HL-60/S4 (cell line): ENCODE measurements at regions not wholly inside any gene's neighbourhood (a gene's known extent, or its start where the extent isn't known, plus 50 kb on each side); places are given as distances from the start of the nearest gene placed in this dataset.

Experiments used
- in situ Hi-C: fragments of 300-500 bp; cut with MboI; formaldehyde crosslinking; loops from 2 replicates; pipeline ENCODE4 v1.14.3; 2022; ENCODE audit warnings: low sequenced_read_pairs

DNA sequence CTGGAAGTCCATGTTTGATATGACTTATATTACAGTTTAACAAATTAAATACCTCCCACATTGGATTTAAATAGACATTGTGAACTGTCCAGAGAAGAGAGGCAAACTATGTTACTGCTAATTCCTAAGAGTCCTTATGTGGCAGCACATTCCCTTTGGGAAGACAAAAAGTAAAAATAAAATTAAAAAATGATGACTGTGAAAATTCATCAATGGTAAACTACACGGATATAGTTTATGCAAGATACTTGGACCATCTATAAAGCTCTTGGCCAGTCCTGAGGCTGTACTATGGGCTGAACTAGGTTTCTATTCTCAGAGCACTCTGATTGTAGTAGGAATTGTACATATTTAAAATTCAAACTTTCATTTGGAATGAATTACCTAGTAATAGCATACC is 206.4 kb downstream of the LRRK2 start:
- in situ Hi-C loops = loop anchor here (25.0 kb wide), 1 partner anchor 481 kb away; no protein-coding TSS in a partner anchor

DNA sequence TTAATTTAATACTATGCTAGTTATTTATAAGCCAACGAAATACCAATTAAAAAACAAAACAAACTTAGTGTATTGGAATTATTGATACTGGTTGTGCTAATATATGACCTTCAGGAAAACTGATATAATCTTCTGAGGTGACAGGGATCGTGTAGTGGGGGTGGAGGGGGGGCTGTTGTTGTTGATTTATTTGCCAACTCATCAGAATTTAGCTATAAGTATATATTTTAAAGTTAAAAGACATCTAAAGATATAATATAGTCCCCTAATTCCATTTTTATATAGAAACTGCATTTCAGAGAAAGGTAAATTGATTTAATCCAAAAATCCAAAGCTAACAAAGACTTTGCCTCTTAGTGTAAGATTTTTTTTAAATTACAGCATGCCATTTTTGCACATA is 210.5 kb downstream of the LRRK2 start:
- in situ Hi-C loops = loop anchor here (25.0 kb wide), 1 partner anchor 477 kb away; no protein-coding TSS in a partner anchor

DNA sequence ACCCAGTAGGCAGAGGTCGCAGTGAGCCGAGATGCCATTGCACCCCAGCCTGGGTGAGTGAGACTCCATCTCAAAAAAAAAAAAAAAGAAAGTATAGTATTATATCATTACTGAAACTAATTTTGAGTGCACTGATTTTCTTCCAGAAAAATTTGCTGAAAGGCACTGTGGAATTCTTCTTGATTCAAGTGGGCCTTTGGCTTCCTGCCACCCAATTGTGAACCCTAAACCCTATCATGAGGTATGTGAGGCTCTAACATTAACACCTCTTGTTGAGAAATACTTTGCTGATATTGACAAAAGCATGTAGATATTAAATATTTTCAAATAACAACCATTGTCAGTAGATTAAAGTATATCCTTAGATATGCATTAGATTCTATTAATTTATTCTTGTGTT is 211.2 kb downstream of the LRRK2 start:
- in situ Hi-C loops = loop anchor here (25.0 kb wide), 1 partner anchor 476 kb away; no protein-coding TSS in a partner anchor

DNA sequence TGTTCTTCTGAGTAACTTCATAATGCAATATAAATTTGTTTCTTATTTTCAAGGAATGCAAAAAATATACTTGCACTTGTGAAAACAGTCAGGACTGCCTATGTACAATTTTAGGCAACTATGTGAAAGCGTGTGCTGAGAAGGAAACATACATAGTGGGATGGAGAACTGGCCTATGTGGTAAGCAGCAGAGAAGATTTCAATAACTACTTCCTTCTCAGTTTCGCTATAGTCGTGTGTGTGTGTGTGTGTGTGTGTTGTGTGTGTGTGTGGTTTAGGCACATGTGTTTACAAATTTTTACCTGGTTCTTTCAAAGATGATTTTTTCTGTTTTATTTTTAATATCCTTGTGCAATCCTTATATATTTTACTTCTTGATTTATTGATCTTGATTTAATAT is 211.8 kb downstream of the LRRK2 start:
- in situ Hi-C loops = loop anchor here (25.0 kb wide), 1 partner anchor 476 kb away; no protein-coding TSS in a partner anchor

DNA sequence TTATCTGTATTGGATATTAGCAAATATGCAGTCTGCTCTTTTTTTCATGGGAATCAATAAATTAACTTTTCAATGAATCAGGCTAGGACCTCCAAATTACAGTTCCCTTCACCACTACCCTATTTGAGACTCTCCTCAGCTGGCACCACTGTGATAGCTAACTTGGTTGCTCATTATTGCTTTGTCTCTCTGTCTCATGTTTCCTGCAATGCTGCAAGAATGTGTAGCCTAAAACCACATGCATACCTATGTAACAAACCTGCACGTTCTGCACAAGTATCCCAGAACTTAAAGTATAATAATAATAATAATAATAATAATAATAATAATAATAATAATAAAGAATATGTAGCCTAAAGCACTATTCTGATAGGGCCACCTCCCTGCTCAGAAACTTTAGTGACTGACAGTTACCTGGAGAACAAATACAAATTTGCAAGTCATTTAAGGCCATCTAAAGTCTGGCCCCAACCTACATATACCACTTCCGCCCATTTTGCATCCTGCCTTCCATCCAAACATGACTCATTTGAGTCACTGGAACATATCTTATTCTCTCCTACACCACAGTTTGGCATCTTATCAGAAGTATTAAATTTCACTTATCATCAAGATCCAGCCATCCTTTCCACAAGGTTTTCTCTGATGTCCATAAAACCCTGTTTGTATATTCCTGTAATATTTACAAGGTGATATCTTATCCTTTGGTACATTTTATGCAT is 215.1 kb downstream of the LRRK2 start:
- in situ Hi-C loops = loop anchor here (25.0 kb wide), 1 partner anchor 472 kb away; no protein-coding TSS in a partner anchor

DNA sequence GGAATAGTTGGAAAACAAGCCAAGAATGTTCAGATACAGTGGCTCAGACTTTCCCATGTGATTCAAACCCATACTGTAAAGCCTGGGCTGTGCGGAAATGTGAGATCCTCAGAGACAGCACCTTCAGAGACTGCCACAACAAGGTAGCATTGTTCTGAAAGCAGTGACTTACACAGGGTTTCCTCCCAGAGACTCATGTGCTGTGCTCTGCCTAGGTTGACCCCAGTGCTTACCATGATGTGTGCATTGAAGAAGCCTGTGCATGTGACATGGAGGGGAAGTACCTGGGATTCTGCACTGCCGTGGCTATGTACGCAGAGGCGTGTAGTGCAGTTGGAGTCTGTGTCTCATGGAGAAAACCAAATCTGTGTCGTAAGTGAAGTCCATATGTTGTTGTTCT is 219.4 kb downstream of the LRRK2 start:
- in situ Hi-C loops = loop anchor here (25.0 kb wide), 1 partner anchor 468 kb away; no protein-coding TSS in a partner anchor

DNA sequence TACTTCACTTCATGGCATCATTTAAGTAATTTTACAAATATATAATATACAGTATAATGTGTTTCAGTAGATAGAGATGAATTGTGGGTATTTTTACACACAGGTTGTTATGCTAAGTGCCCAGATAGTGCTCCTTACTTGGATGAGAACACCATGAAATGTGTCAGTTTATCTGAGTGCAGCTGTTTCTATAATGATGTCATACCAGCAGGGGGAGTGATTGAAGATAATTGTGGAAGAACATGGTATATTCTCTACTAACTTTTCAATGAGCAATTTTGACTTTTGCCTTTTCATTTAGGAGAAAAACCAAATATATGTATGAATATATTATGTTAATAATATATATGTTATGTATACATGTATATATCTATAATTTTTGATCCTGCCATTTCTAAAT is 221.6 kb downstream of the LRRK2 start:
- in situ Hi-C loops = loop anchor here (25.0 kb wide), 1 partner anchor 466 kb away; no protein-coding TSS in a partner anchor

DNA sequence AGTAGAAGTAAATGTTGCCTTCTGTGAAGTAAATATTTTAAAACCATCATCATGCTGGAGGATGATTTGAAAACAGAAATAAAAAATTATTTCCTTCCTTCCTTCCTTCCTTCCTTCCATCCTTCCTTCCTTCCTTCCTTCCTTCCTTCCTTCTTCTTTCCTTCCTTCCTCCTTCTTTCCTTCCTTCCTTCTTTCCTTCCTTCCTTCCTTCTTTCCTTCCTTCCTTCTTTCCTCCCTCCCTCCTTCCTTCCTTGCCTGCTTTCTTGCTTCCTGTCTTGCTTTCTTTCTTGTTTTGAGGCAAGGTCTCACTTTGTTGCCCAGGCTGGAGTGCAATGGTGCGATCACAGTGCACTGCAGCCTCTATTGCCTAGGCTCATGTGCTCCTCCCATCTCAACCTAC is 223.7 kb downstream of the LRRK2 start:
- in situ Hi-C loops = loop anchor here (25.0 kb wide), 1 partner anchor 464 kb away; no protein-coding TSS in a partner anchor

DNA sequence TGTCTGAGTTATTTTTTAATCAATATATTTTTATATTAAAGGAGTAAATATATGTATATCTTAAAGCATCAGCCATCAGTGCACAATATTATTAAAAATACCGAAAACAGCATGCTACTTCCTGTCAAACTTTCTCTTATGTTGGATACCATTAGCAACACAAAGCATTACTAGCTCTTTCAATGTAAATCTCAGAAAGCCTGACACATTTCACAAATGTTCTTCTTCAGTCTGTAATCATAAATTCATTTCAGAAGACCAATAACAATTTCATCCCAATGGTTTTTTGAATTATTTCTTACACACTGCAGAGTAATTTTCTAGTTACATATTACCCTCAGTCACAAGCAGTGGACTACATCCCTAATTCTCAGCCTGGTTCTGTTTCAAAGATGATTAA is 226.9 kb downstream of the LRRK2 start:
- in situ Hi-C loops = no loop called here

DNA sequence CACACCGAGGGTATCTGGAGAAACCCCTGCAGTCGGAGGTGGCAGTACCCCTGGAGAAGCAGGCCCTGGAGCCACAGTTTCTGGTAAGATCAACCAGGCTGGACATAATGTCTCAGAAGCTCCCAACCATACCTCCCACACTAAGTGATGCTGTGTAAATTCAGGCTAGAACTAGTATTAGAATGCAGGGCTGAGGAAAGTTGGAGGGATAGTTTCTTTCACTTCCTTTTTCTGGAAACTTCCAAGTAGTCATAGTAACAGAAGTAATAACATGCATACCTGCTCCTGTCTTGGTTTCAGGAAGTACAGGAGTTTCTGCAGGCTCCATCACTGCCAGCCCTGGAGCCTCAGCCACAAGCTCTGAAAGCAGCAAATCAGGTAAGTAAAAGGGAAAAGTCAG is 228.1 kb upstream of the CNTN1 start:
- in situ Hi-C loops = no loop called here

DNA sequence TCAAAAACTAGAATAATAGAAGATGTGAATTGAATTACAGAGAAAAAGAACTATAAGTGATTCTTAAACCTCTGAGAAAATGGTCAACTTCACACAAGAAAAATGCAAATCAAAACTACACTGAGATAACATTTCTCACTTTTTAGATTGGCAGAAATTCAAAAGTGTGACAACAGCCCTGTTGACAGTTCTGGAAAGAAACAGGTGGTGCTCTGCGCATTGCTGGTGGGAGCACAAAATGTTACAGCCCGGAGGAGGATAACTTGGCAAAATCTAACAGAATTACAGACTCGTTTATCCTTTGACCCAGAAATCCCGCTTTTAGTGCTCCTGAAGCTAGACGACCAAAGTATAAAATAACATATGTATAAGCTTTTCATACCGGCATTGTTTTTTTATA is 222.5 kb upstream of the CNTN1 start:
- in situ Hi-C loops = no loop called here

DNA sequence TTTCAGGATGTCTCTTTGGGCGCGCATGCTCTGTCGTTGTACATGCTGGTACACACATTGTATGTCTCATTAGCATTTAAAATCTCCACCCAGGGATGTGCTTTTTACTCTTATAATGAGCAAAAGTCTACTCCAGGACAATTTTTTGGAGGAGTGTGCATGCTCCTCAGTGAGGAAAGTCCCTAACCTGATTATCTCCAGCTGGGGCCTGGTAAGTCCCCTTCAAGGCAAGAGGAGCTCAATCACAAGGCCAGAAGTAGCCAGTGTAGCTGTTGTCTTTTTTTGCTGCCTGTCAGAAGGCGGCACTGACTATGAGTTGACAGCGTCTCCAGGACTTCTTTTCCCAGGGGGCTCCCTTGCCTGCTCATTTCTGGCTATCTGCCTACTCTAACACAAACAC is 218.3 kb upstream of the CNTN1 start:
- in situ Hi-C loops = no loop called here

DNA sequence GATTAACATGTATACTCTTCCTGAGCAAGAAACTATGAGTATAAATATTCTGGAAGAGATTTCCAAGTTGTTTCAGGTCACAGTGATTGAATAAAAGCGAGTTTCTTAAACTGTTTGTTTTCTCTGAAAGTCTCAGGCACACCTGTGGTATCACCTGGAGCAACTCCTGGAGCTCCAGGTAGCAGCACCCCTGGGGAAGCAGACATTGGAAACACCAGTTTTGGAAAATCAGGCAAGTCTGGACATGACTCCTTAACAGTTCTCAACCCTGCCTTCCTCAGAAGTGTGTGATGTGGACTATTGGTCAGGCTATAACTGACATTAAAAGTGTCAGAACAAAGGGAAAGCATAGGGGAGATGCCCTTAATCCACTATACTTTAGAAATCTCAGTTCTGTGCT is 217.6 kb upstream of the CNTN1 start:
- in situ Hi-C loops = no loop called here

DNA sequence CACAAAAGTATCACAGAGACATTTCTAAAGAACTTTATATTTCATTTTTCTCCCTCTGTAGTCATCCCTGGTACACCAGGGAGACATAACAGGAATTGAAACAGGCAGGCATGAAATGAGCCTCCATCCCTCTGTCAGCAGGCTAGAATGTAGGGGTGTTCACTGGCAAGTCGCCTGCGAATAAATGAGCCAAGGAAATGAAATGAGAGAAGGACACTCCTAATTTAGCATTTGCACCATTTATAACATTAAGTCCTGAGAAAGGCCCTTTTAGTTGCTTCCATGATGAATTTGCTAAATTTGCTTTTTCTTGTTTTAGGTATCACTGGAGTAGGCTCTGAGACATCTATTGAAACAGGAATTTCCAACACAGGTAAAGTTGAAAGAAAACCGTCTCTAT is 192.4 kb upstream of the CNTN1 start:
- in situ Hi-C loops = no loop called here

DNA sequence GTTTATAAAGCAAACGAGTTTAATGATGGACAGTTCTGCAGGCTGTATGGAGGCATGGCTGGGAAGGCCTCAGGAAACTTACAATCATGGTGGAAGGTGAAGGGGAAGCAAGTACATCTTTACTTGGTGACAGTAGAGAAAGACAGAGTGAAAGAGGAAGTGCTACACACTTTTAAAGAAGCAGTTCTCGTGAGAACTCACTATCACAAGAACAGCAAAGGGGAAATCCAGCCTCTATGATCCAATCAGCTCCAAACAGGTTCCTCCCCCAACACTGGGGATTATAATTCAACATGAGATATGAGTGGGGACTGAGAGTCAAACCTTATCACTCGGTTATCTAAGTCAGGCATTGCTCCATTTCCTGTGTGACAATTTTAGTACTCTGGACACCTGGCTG is 189.9 kb upstream of the CNTN1 start:
- in situ Hi-C loops = no loop called here

DNA sequence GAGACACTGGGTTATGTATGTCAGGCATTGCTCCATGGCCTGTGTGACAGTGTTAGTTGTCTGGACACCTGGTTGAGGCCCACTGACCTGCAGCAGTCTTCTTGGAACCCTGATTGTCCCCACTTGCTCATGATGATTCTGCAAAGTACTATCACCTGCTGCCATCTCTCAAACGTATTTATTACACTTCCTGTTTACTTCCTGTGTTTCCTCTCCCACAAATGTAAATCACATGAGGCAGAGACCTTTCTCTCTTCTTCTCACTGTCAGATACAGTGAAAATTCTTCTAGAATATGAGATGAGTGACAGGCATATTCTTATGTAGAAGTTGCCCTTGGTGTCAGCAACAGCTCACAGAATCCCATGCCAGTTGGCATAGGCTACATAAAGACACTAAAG is 186.9 kb upstream of the CNTN1 start:
- in situ Hi-C loops = no loop called here

DNA sequence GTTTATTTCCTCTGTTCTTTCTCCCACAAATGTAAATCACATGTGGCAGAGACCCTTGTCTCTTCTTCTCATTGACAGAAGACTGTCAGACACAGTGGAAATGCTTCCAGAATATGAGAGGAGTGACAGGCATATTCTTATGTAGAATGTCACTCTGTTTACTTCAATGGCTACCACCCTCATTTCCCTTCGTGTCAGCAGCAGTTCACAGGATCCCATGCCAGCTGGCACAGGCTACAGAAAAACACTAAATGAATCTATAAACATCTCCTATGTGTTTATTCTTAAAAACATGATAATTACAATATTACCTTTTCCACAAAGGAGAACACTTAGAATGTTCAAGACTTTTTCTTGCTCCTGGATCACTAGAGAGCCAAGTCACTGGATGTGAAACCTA is 183.8 kb upstream of the CNTN1 start:
- in situ Hi-C loops = no loop called here

DNA sequence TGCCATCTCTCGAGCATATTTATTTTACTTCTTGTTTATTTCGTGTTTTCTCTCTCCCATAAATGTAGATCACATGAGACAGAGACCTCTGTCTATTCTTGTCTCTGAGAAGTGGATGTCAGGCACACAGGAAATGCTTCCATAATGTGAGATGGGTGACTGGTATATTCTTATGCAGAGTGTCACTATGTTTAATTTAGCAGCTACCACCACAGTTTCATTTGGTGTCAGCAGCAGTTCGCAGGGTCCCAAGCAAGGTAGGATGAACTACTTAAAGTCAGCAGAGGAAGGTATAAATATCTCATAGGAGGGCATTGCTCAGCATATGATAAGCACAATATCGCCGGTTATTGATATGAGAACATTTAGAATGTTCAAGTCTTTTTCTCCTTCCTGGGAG is 180.9 kb upstream of the CNTN1 start:
- in situ Hi-C loops = no loop called here

DNA sequence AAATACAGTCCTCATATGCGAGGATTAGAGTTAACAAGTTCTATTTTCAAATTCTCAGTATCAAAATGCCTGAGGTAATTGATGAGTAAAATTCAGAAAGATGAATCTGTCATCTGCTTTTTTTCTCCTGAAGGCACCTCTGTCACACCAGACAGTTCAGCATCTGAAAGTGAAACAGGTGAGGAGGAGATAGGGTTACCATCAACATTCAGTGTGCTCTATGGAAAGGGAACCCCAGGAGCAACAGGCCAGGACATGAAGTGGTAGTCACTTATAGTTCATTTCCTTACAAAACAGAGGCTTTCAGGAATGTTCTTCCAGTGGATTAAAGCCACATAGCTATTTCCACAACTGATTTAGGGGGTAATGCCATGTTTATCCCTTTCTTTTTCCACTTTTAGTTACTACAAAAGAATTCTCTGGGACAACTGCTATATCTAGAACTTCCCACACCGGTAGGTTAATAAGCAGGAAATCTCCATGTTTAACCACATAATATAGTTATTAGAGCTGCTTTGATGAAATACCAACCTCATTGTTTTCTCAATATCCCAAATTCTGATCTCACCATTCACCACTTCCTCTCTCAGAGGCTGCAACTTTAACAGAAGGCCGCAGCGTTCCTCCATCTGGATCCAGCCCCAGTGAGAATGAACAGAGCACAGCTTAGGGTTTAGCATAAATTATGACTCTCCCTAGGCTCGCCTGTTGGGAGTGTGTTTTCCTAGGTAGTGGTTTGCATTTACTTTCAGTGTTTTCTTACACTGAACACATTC is 177.0 kb upstream of the CNTN1 start:
- in situ Hi-C loops = no loop called here

DNA sequence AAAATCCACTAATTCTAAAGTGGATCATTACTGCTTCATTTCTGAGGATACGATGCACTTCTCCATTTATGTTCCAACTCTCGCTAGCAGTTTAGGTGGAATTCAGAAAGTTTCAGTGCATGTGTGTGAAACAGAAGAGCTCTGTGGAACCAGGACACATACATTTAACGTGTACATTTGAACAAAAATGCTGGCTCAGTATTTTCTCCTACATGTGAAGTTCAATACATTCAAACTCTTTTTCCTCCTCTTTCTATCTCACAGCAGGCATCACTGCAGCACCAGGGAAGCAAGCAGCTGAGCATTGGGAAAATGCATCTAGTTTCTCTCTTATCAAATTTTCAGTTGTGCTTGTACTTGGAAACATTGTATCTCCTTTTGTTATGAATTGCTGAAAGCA is 169.4 kb upstream of the CNTN1 start:
- in situ Hi-C loops = no loop called here

DNA sequence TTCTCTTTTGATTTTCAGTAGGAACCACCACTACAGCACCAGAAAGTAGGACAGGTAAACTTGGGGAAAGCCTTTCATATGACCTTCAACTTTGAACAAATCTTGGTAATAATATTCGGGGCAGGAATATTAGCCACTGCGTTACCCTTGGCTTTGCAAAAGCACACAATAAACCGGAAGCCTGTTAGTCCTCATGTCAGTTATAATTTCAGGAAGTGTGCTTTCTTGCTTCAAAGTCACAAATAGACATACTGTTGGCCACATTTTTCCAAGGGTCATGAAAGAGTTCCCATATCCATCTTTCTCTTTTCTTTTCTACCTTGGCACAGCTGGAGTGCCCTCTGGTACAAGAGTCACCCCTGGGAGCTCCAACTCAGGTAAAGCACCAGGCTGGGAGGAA is 167.2 kb upstream of the CNTN1 start:
- in situ Hi-C loops = no loop called here

DNA sequence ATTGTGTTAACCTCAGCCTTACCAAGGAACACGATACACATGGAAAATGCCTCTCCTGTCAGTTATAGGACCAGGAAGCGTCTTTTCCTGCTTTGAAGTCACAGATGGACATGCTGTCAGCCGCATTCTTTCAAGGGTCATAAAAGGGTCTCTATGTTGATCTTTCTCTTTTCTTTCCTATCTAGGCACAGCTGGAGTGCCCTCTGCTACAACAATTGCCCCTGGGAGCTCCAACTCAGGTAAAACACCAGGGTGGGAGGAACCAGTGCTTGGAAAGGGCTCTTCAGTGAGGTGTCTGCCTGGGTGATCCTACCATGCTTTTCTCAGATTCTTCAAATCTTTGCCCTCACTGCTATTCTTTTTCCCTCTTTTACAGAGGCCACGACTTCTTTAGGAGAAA is 157.4 kb upstream of the CNTN1 start:
- in situ Hi-C loops = no loop called here
